ENCODE measurements at regions not wholly inside any gene's neighbourhood (a gene's known extent, or its start where the extent isn't known, plus 50 kb on each side); places are given as distances from the start of the nearest gene placed in this dataset.

DNA sequence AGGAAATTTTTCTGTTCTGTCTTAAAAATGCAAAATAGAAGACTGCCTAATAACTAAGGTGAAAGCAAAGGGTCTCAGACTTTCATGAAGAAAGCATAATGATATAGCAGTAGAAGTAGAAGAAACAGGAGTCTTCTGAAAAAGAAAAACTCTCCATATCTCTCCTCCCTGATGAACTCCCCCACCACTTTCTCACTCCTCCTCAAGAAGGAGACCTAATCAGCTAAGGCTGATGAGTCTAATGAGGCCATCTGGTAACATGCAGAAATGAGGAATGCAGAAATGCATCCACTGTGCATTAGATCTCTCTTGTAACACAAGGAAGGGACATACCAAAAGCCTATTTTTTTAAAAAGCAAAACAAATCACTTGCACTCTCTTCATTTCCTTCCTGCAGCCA is 273.7 kb upstream of the UBE2E3 start:
- TF ChIP-seq, protein P1, sequence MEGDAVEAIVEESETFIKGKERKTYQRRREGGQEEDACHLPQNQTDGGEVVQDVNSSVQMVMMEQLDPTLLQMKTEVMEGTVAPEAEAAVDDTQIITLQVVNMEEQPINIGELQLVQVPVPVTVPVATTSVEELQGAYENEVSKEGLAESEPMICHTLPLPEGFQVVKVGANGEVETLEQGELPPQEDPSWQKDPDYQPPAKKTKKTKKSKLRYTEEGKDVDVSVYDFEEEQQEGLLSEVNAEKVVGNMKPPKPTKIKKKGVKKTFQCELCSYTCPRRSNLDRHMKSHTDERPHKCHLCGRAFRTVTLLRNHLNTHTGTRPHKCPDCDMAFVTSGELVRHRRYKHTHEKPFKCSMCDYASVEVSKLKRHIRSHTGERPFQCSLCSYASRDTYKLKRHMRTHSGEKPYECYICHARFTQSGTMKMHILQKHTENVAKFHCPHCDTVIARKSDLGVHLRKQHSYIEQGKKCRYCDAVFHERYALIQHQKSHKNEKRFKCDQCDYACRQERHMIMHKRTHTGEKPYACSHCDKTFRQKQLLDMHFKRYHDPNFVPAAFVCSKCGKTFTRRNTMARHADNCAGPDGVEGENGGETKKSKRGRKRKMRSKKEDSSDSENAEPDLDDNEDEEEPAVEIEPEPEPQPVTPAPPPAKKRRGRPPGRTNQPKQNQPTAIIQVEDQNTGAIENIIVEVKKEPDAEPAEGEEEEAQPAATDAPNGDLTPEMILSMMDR (IDR thresholded peaks at IDR 0.05), result no peak
- no peak for TF ChIP-seq POLR2A (IDR thresholded peaks at IDR 0.05)
